GM23338 (cell line): ENCODE measurements at regions not wholly inside any gene's neighbourhood (a gene's known extent, or its start where the extent isn't known, plus 50 kb on each side); places are given as distances from the start of the nearest gene placed in this dataset.

Experiments used
- CREB1 ChIP-seq: fragments of 250-450 bp; sonication (Bioruptor Pico); IDR thresholded peaks from 2 replicates; pipeline ENCODE4 v1.5.0; 2020; ENCODE audit warnings: low read depth, mild to moderate bottlenecking, moderate library complexity
- ETS1 ChIP-seq: IDR thresholded peaks from 2 replicates; pipeline ENCODE4 v1.6.1; 2016; ENCODE audit warnings: antibody characterized with exemption
- EZH2 ChIP-seq: fragments of 200-600 bp; sonication (generic); IDR thresholded peaks from one replicate; pipeline ENCODE4 v1.8.0; 2017; ENCODE audit warnings: antibody characterized with exemption, mild to moderate bottlenecking, low read depth; ENCODE audit not compliant: unreplicated experiment
- EZH2phosphoT487 ChIP-seq: fragments of 200-600 bp; sonication (generic); IDR thresholded peaks from one replicate; pipeline ENCODE4 v1.8.1; 2018; ENCODE audit warnings: antibody characterized with exemption; ENCODE audit not compliant: unreplicated experiment
- JUNB ChIP-seq: IDR thresholded peaks from one replicate; pipeline ENCODE4 v1.6.1; 2016; ENCODE audit warnings: antibody characterized with exemption; ENCODE audit not compliant: unreplicated experiment
- NANOG ChIP-seq: IDR thresholded peaks from 2 replicates; pipeline ENCODE4 v1.6.1; 2016; ENCODE audit warnings: antibody characterized with exemption, borderline replicate concordance
- POLR2AphosphoS5 ChIP-seq: IDR thresholded peaks from 2 replicates; pipeline ENCODE4 v1.6.1; 2016; ENCODE audit warnings: antibody characterized with exemption, low read depth
- REST ChIP-seq: IDR thresholded peaks from one replicate; pipeline ENCODE4 v1.6.1; 2018; ENCODE audit warnings: antibody characterized with exemption; ENCODE audit not compliant: unreplicated experiment
- STAT1 ChIP-seq: IDR thresholded peaks from one replicate; pipeline ENCODE4 v1.6.1; 2016; ENCODE audit warnings: antibody characterized with exemption; ENCODE audit not compliant: unreplicated experiment
- ZNF114 ChIP-seq: fragments of 250-450 bp; sonication (Bioruptor Pico); IDR thresholded peaks from 2 replicates; pipeline ENCODE4 v1.5.0; 2020; ENCODE audit warnings: mild to moderate bottlenecking, moderate library complexity
- ZNF331 ChIP-seq: fragments of 250-450 bp; sonication (Bioruptor Pico); IDR thresholded peaks from 2 replicates; pipeline ENCODE4 v1.5.0; 2020; ENCODE audit warnings: low read depth, mild to moderate bottlenecking, moderate library complexity
- TF ChIP-seq, protein P1 (sequence below), 2 experiments: fragments of 200-600 bp in 1 of 2; sonication (generic) in 1 of 2; conservative IDR thresholded peaks; 2 replicates each; pipeline versions ENCODE4 v1.5.1 to v1.6.1; 2016 to 2017; ENCODE audit warnings: antibody characterized with exemption in 2 of 2, low read depth in 2 of 2, mild to moderate bottlenecking in 2 of 2, moderate library complexity in 1 of 2
- TF ChIP-seq, protein P2 (sequence below): fragments of 250-450 bp; sonication (Bioruptor Pico); IDR thresholded peaks from 2 replicates; pipeline ENCODE4 v1.5.0; 2020; ENCODE audit warnings: mild to moderate bottlenecking, moderate library complexity

- TF ChIP-seq EZH2 (no peak), POLR2AphosphoS5 (no peak), ETS1 (no peak), REST (no peak), JUNB (no peak), EZH2phosphoT487 (no peak), CREB1 (CRISPR knock-in tag) (no peak), STAT1 (no peak), ZNF331 (no peak), ZNF114 (no peak), NANOG (no peak)
- TF ChIP-seq, protein P1, sequence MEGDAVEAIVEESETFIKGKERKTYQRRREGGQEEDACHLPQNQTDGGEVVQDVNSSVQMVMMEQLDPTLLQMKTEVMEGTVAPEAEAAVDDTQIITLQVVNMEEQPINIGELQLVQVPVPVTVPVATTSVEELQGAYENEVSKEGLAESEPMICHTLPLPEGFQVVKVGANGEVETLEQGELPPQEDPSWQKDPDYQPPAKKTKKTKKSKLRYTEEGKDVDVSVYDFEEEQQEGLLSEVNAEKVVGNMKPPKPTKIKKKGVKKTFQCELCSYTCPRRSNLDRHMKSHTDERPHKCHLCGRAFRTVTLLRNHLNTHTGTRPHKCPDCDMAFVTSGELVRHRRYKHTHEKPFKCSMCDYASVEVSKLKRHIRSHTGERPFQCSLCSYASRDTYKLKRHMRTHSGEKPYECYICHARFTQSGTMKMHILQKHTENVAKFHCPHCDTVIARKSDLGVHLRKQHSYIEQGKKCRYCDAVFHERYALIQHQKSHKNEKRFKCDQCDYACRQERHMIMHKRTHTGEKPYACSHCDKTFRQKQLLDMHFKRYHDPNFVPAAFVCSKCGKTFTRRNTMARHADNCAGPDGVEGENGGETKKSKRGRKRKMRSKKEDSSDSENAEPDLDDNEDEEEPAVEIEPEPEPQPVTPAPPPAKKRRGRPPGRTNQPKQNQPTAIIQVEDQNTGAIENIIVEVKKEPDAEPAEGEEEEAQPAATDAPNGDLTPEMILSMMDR (conservative IDR thresholded peaks at IDR 0.05; ENCODE audit: low read depth in 2 of 2), result no peak
- TF ChIP-seq, protein P2, sequence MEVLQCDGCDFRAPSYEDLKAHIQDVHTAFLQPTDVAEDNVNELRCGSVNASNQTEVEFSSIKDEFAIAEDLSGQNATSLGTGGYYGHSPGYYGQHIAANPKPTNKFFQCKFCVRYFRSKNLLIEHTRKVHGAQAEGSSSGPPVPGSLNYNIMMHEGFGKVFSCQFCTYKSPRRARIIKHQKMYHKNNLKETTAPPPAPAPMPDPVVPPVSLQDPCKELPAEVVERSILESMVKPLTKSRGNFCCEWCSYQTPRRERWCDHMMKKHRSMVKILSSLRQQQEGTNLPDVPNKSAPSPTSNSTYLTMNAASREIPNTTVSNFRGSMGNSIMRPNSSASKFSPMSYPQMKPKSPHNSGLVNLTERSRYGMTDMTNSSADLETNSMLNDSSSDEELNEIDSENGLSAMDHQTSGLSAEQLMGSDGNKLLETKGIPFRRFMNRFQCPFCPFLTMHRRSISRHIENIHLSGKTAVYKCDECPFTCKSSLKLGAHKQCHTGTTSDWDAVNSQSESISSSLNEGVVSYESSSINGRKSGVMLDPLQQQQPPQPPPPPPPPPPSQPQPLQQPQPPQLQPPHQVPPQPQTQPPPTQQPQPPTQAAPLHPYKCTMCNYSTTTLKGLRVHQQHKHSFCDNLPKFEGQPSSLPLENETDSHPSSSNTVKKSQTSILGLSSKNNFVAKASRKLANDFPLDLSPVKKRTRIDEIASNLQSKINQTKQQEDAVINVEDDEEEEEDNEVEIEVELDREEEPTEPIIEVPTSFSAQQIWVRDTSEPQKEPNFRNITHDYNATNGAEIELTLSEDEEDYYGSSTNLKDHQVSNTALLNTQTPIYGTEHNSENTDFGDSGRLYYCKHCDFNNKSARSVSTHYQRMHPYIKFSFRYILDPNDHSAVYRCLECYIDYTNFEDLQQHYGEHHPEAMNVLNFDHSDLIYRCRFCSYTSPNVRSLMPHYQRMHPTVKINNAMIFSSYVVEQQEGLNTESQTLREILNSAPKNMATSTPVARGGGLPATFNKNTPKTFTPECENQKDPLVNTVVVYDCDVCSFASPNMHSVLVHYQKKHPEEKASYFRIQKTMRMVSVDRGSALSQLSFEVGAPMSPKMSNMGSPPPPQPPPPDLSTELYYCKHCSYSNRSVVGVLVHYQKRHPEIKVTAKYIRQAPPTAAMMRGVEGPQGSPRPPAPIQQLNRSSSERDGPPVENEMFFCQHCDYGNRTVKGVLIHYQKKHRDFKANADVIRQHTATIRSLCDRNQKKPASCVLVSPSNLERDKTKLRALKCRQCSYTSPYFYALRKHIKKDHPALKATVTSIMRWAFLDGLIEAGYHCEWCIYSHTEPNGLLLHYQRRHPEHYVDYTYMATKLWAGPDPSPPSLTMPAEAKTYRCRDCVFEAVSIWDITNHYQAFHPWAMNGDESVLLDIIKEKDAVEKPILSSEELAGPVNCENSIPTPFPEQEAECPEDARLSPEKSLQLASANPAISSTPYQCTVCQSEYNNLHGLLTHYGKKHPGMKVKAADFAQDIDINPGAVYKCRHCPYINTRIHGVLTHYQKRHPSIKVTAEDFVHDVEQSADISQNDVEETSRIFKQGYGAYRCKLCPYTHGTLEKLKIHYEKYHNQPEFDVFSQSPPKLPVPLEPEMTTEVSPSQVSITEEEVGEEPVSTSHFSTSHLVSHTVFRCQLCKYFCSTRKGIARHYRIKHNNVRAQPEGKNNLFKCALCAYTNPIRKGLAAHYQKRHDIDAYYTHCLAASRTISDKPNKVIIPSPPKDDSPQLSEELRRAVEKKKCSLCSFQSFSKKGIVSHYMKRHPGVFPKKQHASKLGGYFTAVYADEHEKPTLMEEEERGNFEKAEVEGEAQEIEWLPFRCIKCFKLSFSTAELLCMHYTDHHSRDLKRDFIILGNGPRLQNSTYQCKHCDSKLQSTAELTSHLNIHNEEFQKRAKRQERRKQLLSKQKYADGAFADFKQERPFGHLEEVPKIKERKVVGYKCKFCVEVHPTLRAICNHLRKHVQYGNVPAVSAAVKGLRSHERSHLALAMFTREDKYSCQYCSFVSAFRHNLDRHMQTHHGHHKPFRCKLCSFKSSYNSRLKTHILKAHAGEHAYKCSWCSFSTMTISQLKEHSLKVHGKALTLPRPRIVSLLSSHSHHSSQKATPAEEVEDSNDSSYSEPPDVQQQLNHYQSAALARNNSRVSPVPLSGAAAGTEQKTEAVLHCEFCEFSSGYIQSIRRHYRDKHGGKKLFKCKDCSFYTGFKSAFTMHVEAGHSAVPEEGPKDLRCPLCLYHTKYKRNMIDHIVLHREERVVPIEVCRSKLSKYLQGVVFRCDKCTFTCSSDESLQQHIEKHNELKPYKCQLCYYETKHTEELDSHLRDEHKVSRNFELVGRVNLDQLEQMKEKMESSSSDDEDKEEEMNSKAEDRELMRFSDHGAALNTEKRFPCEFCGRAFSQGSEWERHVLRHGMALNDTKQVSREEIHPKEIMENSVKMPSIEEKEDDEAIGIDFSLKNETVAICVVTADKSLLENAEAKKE (CRISPR knock-in tag), result no peak
These were observed 276.9 kb upstream of the TOM1L1 start for GRCh38 chr17:54623746-54624145.
